LNCAP (cell line): ENCODE measurements at regions not wholly inside any gene's neighbourhood (a gene's known extent, or its start where the extent isn't known, plus 50 kb on each side); places are given as distances from the start of the nearest gene placed in this dataset.

Experiments used
- TF ChIP-seq, protein P1 (sequence below): fragments of 450-650 bp; IDR thresholded peaks from 2 replicates; pipeline ENCODE4 v1.5.1; 2017; ENCODE audit warnings: mild to moderate bottlenecking

DNA sequence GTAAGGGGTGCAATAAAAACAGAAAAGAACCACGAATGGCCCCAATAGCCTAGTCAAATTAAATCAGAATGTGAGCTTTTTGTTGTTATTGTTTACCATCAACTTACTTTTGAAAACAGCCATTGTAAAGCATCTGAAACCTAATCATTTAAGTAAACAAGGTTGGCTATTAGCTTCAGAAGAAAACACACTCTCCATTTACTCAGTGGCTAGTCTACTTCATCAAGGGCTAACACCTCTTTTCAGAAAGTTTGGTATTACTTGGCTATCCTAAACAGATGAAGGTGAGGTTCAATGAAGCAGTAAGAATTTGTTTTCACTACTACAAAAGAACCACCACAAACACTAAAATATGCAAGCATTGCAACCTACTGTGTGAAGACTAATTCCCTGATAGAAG, 398.0 kb downstream of the CDH2 start:
- TF ChIP-seq, protein P1, sequence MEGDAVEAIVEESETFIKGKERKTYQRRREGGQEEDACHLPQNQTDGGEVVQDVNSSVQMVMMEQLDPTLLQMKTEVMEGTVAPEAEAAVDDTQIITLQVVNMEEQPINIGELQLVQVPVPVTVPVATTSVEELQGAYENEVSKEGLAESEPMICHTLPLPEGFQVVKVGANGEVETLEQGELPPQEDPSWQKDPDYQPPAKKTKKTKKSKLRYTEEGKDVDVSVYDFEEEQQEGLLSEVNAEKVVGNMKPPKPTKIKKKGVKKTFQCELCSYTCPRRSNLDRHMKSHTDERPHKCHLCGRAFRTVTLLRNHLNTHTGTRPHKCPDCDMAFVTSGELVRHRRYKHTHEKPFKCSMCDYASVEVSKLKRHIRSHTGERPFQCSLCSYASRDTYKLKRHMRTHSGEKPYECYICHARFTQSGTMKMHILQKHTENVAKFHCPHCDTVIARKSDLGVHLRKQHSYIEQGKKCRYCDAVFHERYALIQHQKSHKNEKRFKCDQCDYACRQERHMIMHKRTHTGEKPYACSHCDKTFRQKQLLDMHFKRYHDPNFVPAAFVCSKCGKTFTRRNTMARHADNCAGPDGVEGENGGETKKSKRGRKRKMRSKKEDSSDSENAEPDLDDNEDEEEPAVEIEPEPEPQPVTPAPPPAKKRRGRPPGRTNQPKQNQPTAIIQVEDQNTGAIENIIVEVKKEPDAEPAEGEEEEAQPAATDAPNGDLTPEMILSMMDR: no peak

- TF ChIP-seq, protein P1: no peak
Observed at GRCh38 chr18:27778441-27778840, 398.5 kb downstream of the CDH2 start.

DNA sequence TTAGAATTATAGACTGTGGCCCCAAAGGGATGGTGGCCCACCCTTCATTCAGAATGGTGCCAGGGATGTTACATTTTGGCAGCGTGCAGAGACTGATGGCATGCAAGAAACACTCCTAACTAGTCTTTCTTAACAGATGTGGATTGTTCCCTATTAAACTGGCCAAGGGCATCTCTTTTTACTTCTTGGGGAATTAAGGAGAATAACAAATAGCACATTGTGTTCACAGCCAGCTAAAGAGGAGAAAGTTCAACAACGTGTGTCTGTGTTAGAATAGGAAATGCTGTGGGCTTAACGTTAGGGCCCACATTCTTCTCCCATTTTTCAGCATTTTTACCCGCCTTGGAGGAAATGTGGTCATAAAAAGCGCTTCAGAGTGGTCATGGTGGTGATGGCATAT, 404.8 kb downstream of the CDH2 start:
- TF ChIP-seq, protein P1: no peak

DNA sequence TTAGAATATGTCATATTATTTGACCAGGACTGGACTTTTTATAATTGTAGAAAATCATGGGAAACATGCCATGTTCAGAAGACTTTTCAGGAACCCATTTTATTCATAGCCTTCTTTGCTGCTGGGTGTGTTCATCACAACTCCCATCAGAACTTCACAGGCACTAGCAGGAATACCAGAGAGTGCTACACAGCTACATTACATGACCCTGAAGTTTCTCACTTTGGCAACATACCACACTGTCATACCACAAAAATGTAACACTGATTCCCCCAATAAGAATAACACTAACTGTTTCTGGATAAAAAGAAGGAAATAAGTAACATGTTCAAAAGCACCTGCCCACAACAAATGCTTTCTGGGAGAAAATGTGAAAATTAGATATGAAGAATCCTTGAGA, 405.4 kb downstream of the CDH2 start:
- TF ChIP-seq, protein P1: no peak

DNA sequence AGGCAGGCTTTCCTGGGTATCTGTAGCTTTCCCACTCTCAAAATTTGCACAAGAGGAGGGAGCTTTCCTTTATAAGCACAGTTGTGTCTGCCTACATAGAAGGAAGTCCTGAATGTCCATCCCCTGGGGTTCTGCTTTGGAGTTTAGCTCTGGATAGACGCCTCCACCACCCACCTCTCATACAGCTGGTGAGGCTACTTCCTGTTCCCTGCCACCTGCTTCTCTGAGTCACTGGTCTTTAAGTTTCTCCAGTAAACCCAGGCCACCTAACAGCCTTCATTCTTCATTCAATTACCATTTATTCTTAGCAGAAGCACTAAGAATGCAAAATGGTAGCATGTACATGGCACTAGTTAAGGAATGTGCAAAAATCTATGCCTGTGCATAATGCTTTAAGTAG, 407.8 kb downstream of the CDH2 start:
- TF ChIP-seq, protein P1: no peak

- TF ChIP-seq, protein P1: no peak
Observed at GRCh38 chr18:27763936-27764335, 413.0 kb downstream of the CDH2 start.

- TF ChIP-seq, protein P1: no peak
Observed at GRCh38 chr18:27763341-27763740, 413.6 kb downstream of the CDH2 start.

DNA sequence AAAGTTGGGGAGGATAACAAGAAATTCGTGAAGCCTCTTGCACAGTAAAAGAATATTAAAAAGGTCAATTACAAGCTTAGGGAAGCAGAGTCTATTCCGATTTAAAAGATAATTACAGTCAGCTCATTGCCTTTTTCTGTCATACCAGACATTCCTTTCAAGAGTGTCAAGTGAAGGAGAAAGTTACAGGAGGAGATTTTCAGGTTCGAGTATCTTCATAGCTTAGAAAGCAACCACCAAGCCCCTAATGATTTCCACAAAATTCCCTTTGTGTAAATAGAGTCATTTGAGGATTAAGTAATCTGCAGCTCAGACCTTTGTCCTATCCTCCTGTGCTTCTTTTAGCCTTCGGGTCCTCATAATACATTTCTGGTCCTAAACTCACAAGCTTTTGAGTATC, 414.9 kb downstream of the CDH2 start:
- TF ChIP-seq, protein P1: no peak
